ENCODE measurements at regions not wholly inside any gene's neighbourhood (a gene's known extent, or its start where the extent isn't known, plus 50 kb on each side); places are given as distances from the start of the nearest gene placed in this dataset.

- TF ChIP-seq ZNF704 (CRISPR knock-in tag; IDR thresholded peaks at IDR 0.05; ENCODE audit: borderline replicate concordance) = no peak
- no peak for TF ChIP-seq ZNF747 (CRISPR knock-in tag; IDR thresholded peaks at IDR 0.05; ENCODE audit: borderline replicate concordance)
- no peak for TF ChIP-seq ZBTB1 (CRISPR knock-in tag; IDR thresholded peaks at IDR 0.05; ENCODE audit: borderline replicate concordance)
Observed at GRCh38 chr18:3368193-3368592, 81.8 kb upstream of the TGIF1 start (continued).

- CTCF ChIA-PET (ENCODE audit: low intra/inter-chr PET ratio, low total read pairs) = no interaction called here
- BruUV-seq (replicated peaks) = no TSS peak
- 63% methylated on average over 2 of the region's 2 CpGs for WGBS (ENCODE audit: low lambda C conversion rate)
Observed at GRCh38 chr18:3379685-3380084, 70.3 kb upstream of the TGIF1 start.

More at GRCh38 chr18:3379685-3380084, 70.3 kb upstream of the TGIF1 start:
- H3K4me2 ChIP-seq (ENCODE audit: low read depth, low read length) = no peak overlapping the region
- no peaks in the 10 kb centered on the region for H3K9me3 ChIP-seq (ENCODE audit: low read length)
- H3K36me3 ChIP-seq (replicated peaks in 1 of 2; ENCODE audit: control insufficient read depth in 1 of 2, insufficient read depth in 2 of 2, low read length in 2 of 2) = no peaks in the 10 kb centered on the region
- in situ Hi-C loops (cut with HindIII; ENCODE audit: extremely low pct_ligation_motif_present, low pct_unique_long_range_greater_than_20kb) (loop anchor here (25.0 kb wide), 1 partner anchor 108 kb away; no protein-coding TSS in a partner anchor), intact Hi-C loops (cut with micrococcal nuclease; ENCODE audit: unreplicated experiment) (no loop called here)
- H3K27ac ChIP-seq (ENCODE audit: extremely low read length, insufficient read depth, low read length) = no peak overlapping the region
- H3K9ac ChIP-seq (ENCODE audit: insufficient read depth, low read depth, low read length) = no peak overlapping the region
- peaks cover 0 to 11% of the 10 kb centered on the region in 2 experiments; a peak in 2 of 5 replicates for H3K27me3 ChIP-seq (ENCODE audit: control insufficient read depth in 1 of 2, insufficient read depth in 2 of 2, low read length in 2 of 2)
- ATAC-seq = no peak
- no peak for FAIRE-seq
- peaks cover 4% of the 10 kb centered on the region for H3K4me1 ChIP-seq (ENCODE audit: insufficient read depth, low read length)
- POLR2A ChIA-PET = no interaction called here
- no peaks in the 10 kb centered on the region for H4K20me1 ChIP-seq (ENCODE audit: insufficient read depth, low read length)
- TF ChIP-seq MAFF (IDR thresholded peaks at IDR 0.05; ENCODE audit: low read depth, low read length) (no peak), ZSCAN9 (CRISPR knock-in tag; IDR thresholded peaks at IDR 0.05; ENCODE audit: borderline replicate concordance) (no peak), ZBTB8A (CRISPR knock-in tag; IDR thresholded peaks at IDR 0.05; ENCODE audit: borderline replicate concordance, low read depth) (no peak), GFI1 (CRISPR knock-in tag; IDR thresholded peaks at IDR 0.05; ENCODE audit: borderline replicate concordance) (no peak), KAT2B (IDR thresholded peaks at IDR 0.05; ENCODE audit: borderline replicate concordance, low read depth, low read length) (no peak), GZF1 (CRISPR knock-in tag; IDR thresholded peaks at IDR 0.05) (no peak), SMC3 (IDR thresholded peaks at IDR 0.05; ENCODE audit: low read length) (no peak), MEIS2 (CRISPR knock-in tag; IDR thresholded peaks at IDR 0.05) (no peak), MYC (CRISPR knock-in tag; IDR thresholded peaks at IDR 0.05; ENCODE audit: borderline replicate concordance) (no peak), REPIN1 (CRISPR knock-in tag; IDR thresholded peaks at IDR 0.05; ENCODE audit: borderline replicate concordance, low read depth) (no peak), ZC3H4 (CRISPR knock-in tag; IDR thresholded peaks at IDR 0.05; ENCODE audit: borderline replicate concordance) (no peak)
- DNase-seq (ENCODE audit: low spot score) = no peak
- H3K79me2 ChIP-seq (ENCODE audit: insufficient read depth, low read length) = no peaks in the 10 kb centered on the region
- H2AFZ ChIP-seq (ENCODE audit: low read length) = no peak overlapping the region
- H3K4me3 ChIP-seq (replicated peaks in 1 of 3; ENCODE audit: insufficient read depth in 1 of 3, low read depth in 2 of 3, low read length in 3 of 3) = no peak overlapping the region
